Gastrocnemius medialis (tissue), 4 donors: ENCODE measurements at regions not wholly inside any gene's neighbourhood (a gene's known extent, or its start where the extent isn't known, plus 50 kb on each side); places are given as distances from the start of the nearest gene placed in this dataset.

ENCODE experiments used
- ATAC-seq, 2 donors: fragments of 150-250 bp; one replicate each; pipeline ENCODE4 v1.9.1; 2016
- DNase-seq, 2 donors: peaks; one replicate each; pipeline ENCODE4 v3.0.0-alpha.2; 2019
- H3K27ac ChIP-seq, 4 donors: fragments of 200-600 bp; sonication (generic); 1 replicate in 1 of 4; 2 replicates in 3 of 4; pipeline ENCODE4 v1.5.1; 2016 to 2018; ENCODE audit warnings: mild to moderate bottlenecking in 2 of 4, moderate library complexity in 1 of 4
- H3K27me3 ChIP-seq, 3 donors: fragments of 200-600 bp; sonication (generic) in 2 of 3; 1 replicate in 1 of 3; 2 replicates in 2 of 3; pipeline versions ENCODE4 v1.5.1 to v1.6.0; 2016 to 2019; ENCODE audit warnings: mild to moderate bottlenecking in 1 of 3, moderate library complexity in 1 of 3
- H3K36me3 ChIP-seq, 2 donors: fragments of 200-600 bp; sonication (generic) in 1 of 2; one replicate each; pipeline ENCODE4 v1.5.1; 2017 to 2018
- H3K4me1 ChIP-seq, 2 donors: fragments of 200-600 bp; sonication (generic) in 1 of 2; one replicate each; pipeline ENCODE4 v1.5.1; 2016 to 2017; ENCODE audit warnings: mild to moderate bottlenecking in 2 of 2
- H3K4me3 ChIP-seq, 4 donors: fragments of 200-600 bp; sonication (generic) in 3 of 4; 1 replicate in 1 of 4; 2 replicates in 3 of 4; pipeline ENCODE4 v1.5.1; 2016 to 2019; ENCODE audit warnings: mild to moderate bottlenecking in 2 of 4
- H3K9me3 ChIP-seq, 3 donors: fragments of 200-600 bp; sonication (generic) in 2 of 3; 1 replicate in 1 of 3; 2 replicates in 2 of 3; pipeline ENCODE4 v1.5.1; 2016 to 2019
- POLR2A ChIP-seq, 2 donors: fragments of 450-650 bp; IDR thresholded peaks; one replicate each; pipeline ENCODE4 v1.6.1; 2017; ENCODE audit warnings: antibody characterized with exemption in 2 of 2, mild to moderate bottlenecking in 2 of 2, moderate library complexity in 2 of 2
- in situ Hi-C, 4 donors: fragments of 200-750 bp; cut with MboI; loops; one replicate each; pipeline versions ENCODE4 v1.15.0 to v1.8.0; 2017; ENCODE audit warnings: low sequenced_read_pairs in 4 of 4
- intact Hi-C: fragments of 100-400 bp; cut with DNase I; formaldehyde crosslinking; loops from one replicate; pipeline ENCODE4 v1.15.1; 2023; ENCODE audit warnings: low total_unique reads
- TF ChIP-seq, protein P1 (sequence below), 5 experiments: fragments of 450-650 bp in 3 of 5; fragments of 200-600 bp in 2 of 5; sonication (generic) in 2 of 5; IDR thresholded peaks in 4 of 5; conservative IDR thresholded peaks in 1 of 5; 1 replicate in 4 of 5; 2 replicates in 1 of 5; pipeline ENCODE4 v1.5.1; 2016 to 2019; ENCODE audit warnings: antibody characterized with exemption in 5 of 5, mild to moderate bottlenecking in 3 of 5, moderate library complexity in 3 of 5

DNA sequence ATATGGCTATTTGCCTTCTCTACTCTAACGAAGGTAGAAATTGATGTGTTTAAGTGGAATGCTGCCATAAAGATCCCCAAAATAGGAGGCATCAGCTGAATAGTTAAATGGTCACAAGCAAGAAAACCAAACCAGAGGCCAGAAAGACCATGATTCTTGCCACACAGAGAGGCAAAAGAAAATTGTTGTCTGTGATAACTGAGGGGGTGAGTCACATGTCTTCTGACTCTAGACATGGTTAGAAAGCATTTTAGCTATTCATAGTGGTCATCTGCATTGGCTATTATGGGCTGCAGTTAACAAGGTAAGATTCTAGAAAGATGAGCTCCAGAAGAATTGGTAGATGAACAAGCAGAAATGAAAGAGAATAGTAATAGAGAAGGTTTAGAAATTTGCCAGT, 361.4 kb upstream of the NPSR1 start:
- no peak overlapping the region for H3K27ac ChIP-seq
- no peak overlapping the region for H3K4me3 ChIP-seq
- intact Hi-C loops, result no loop called here
- no peaks in the 10 kb centered on the region for H3K27me3 ChIP-seq
- in situ Hi-C loops, result no loop called here
- TF ChIP-seq, protein P1, sequence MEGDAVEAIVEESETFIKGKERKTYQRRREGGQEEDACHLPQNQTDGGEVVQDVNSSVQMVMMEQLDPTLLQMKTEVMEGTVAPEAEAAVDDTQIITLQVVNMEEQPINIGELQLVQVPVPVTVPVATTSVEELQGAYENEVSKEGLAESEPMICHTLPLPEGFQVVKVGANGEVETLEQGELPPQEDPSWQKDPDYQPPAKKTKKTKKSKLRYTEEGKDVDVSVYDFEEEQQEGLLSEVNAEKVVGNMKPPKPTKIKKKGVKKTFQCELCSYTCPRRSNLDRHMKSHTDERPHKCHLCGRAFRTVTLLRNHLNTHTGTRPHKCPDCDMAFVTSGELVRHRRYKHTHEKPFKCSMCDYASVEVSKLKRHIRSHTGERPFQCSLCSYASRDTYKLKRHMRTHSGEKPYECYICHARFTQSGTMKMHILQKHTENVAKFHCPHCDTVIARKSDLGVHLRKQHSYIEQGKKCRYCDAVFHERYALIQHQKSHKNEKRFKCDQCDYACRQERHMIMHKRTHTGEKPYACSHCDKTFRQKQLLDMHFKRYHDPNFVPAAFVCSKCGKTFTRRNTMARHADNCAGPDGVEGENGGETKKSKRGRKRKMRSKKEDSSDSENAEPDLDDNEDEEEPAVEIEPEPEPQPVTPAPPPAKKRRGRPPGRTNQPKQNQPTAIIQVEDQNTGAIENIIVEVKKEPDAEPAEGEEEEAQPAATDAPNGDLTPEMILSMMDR (IDR thresholded peaks at IDR 0.05 in 4 of 5, conservative IDR thresholded peaks at IDR 0.05 in 1 of 5), result no peak
- no peak for TF ChIP-seq POLR2A (IDR thresholded peaks at IDR 0.05)
- no peaks in the 10 kb centered on the region for H3K4me1 ChIP-seq
- ATAC-seq (no peak), DNase-seq (no peak)
- no peaks in the 10 kb centered on the region for H3K36me3 ChIP-seq
- no peaks in the 10 kb centered on the region for H3K9me3 ChIP-seq

DNA sequence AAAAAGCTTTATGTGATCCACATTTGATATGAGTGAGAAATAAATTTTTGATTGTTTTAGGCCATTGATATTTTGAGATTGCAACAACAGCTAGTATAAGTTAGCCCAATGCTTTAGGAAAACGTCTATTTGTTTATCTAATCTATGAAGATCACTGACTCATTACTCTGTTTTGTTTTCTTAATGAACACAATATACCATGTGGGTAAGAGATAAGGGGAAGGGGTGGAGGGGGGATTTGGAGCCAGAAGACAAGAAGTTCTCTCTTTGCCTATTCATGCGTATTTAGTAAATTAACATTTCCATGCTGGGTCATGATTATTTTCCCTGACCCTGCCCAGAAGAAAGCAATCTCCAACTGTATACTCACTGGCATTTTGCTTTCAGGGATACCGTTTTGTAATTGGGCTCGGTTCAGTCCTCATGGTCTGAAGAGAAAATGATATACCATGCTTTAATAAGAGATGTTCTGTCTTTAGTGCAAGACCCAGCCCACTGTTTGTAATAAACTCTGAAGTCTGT, 359.5 kb upstream of the NPSR1 start:
- no peaks in the 10 kb centered on the region for H3K27me3 ChIP-seq
- no peaks in the 10 kb centered on the region for H3K36me3 ChIP-seq
- intact Hi-C loops (no loop called here), in situ Hi-C loops (no loop called here)
- DNase-seq (no peak), ATAC-seq (no peak)
- TF ChIP-seq, protein P1 (IDR thresholded peaks at IDR 0.05 in 4 of 5, conservative IDR thresholded peaks at IDR 0.05 in 1 of 5), result no peak
- TF ChIP-seq POLR2A (IDR thresholded peaks at IDR 0.05), result no peak
- H3K4me1 ChIP-seq, result no peaks in the 10 kb centered on the region
- no peaks in the 10 kb centered on the region for H3K9me3 ChIP-seq
- H3K27ac ChIP-seq, result no peak overlapping the region
- no peak overlapping the region for H3K4me3 ChIP-seq

DNA sequence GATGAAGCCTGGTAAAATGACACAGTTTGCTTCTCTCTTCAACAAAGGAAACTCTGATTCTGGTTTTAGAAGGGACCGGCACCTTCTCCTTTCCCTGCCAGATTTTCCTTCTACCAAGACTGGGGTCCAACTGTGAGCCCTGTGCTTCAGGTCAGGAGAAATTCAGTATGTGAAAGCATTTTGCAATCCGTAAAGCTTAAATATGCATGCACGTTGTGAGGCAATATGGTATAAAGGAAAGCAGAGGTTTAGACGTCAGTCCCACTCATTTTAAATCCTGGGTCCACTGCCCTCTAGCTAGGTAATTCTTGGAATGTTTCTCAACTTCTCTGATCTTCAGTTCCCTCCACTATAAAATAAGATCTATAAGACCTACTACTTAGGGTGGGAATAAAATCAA, 359.0 kb upstream of the NPSR1 start:
- H3K27me3 ChIP-seq, result no peaks in the 10 kb centered on the region
- ATAC-seq (no peak), DNase-seq (no peak)
- no peaks in the 10 kb centered on the region for H3K4me1 ChIP-seq
- no peak for TF ChIP-seq POLR2A (IDR thresholded peaks at IDR 0.05)
- TF ChIP-seq, protein P1 (IDR thresholded peaks at IDR 0.05 in 4 of 5, conservative IDR thresholded peaks at IDR 0.05 in 1 of 5), result no peak
- H3K9me3 ChIP-seq, result no peaks in the 10 kb centered on the region
- in situ Hi-C loops, result no loop called here
- H3K27ac ChIP-seq, result no peak overlapping the region
- no peaks in the 10 kb centered on the region for H3K36me3 ChIP-seq
- intact Hi-C loops, result no loop called here
- no peak overlapping the region for H3K4me3 ChIP-seq

DNA sequence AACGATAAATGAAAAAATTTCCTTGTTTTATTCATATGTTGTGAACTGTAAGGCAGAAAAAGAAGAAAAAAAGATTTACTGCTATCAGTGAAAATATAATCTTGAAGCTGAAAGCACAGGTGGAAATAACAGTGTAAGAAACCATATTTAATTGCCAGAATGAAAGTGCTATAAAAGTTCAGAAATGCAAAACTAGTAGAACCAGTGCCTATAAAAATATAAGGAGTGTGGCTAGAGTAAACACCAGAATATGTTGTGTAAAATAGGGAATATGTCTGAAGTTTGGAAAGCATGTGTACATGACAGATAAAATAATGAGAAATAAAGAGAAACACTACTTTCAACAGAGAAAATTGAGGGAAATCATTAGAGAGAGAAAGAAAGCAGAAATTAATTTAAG, 350.5 kb upstream of the NPSR1 start:
- Histone ChIP-seq H3K36me3 (no peaks in the 10 kb centered on the region), H3K4me1 (no peaks in the 10 kb centered on the region), H3K27me3 (no peaks in the 10 kb centered on the region), H3K27ac (no peak overlapping the region), H3K4me3 (no peak overlapping the region), H3K9me3 (no peaks in the 10 kb centered on the region)
- intact Hi-C loops, result no loop called here
- DNase-seq (no peak), ATAC-seq (no peak)
- in situ Hi-C loops, result loop anchor here in 1 of 4 donors (25.0 kb wide), 1 partner anchor 170 kb away; no protein-coding TSS in a partner anchor
- TF ChIP-seq, protein P1 (IDR thresholded peaks at IDR 0.05 in 4 of 5, conservative IDR thresholded peaks at IDR 0.05 in 1 of 5), result no peak
- no peak for TF ChIP-seq POLR2A (IDR thresholded peaks at IDR 0.05)

DNA sequence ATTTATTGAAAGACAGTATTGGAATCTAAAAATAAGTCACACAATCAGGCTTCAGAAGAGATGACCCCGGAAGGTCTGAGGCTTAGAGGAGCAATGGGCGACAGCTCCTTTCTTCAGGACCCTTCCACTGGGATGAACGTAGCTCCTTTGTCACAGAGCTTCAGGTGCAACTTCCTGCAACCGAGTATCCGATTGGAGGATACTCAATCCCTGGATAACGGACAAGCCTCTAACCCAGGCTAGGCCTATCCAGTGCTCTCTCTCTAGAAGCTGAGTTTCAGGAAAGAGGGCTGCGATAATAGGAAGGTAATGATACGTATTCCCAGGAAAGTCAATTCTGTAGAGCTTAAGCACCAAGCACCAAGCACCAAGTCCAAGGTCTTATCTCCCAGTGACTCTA, 349.4 kb upstream of the NPSR1 start:
- Histone ChIP-seq H3K9me3 (no peaks in the 10 kb centered on the region), H3K27me3 (no peaks in the 10 kb centered on the region), H3K36me3 (no peaks in the 10 kb centered on the region), H3K4me3 (no peak overlapping the region), H3K4me1 (no peaks in the 10 kb centered on the region), H3K27ac (no peak overlapping the region)
- ATAC-seq, result no peak
- intact Hi-C loops, result no loop called here
- TF ChIP-seq POLR2A (IDR thresholded peaks at IDR 0.05), result no peak
- TF ChIP-seq, protein P1 (IDR thresholded peaks at IDR 0.05 in 4 of 5, conservative IDR thresholded peaks at IDR 0.05 in 1 of 5), result no peak
- in situ Hi-C loops, result loop anchor here in 1 of 4 donors (25.0 kb wide), 1 partner anchor 171 kb away; no protein-coding TSS in a partner anchor
- no peak for DNase-seq
